LNCAP (cell line): ENCODE measurements at regions not wholly inside any gene's neighbourhood (a gene's known extent, or its start where the extent isn't known, plus 50 kb on each side); places are given as distances from the start of the nearest gene placed in this dataset.

Experiments used
- CTCF ChIP-seq: fragments of 450-650 bp; IDR thresholded peaks from 2 replicates; pipeline ENCODE4 v1.5.1; 2017; ENCODE audit warnings: mild to moderate bottlenecking

- peak; percentile 19; the same call in 1 of the 2 replicates for TF ChIP-seq CTCF
Observed at GRCh38 chr1:222096476-222096772, 354.5 kb upstream of the DUSP10 start.

- TF ChIP-seq CTCF, result peak; percentile 92
Observed at GRCh38 chr1:222095606-222096475, 354.0 kb upstream of the DUSP10 start.

- no peak for TF ChIP-seq CTCF
Observed at GRCh38 chr1:222093518-222093917, 351.6 kb upstream of the DUSP10 start.

- TF ChIP-seq CTCF, result no peak
Observed at GRCh38 chr1:222090103-222090502, 348.2 kb upstream of the DUSP10 start.

GRCh38 chr1:222087221-222087920 is 345.5 kb upstream of the DUSP10 start:
- no peak for TF ChIP-seq CTCF

- TF ChIP-seq CTCF, result no peak
Observed at GRCh38 chr1:222084996-222085395, 343.1 kb upstream of the DUSP10 start.

GRCh38 chr1:222084048-222084447 is 342.2 kb upstream of the DUSP10 start:
- TF ChIP-seq CTCF, result no peak
